ENCODE measurements at regions not wholly inside any gene's neighbourhood (a gene's known extent, or its start where the extent isn't known, plus 50 kb on each side); places are given as distances from the start of the nearest gene placed in this dataset.

DNA sequence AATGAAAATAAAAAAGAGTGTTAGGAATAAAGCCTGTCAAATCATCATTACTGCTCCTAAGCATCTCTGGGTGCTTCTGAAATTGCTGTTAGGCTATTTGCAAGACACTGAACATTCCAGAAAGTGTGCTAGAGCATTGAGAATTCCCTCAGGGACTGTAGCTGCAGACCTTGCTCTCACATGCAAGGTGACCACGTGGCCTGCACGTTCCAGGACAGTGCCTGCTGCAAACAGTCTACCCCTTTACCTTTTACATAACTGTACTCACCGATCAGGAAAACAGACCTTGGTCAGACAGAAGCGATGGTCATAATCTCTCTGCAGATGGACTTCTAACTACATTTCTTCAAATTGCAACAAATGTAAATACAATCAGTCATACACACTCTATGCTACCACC lies 164.5 kb downstream of the PSMG1 start:
- no peak overlapping the region for H2BK120ac ChIP-seq (ENCODE audit: low read depth, low read length)
- H3K23ac ChIP-seq (ENCODE audit: low read length), result no peak overlapping the region
- H4K5ac ChIP-seq (ENCODE audit: low read length), result no peak overlapping the region
- no peaks in the 10 kb centered on the region for H3K79me1 ChIP-seq (ENCODE audit: low read length)
- no peaks in the 10 kb centered on the region for H3K27me3 ChIP-seq (ENCODE audit: insufficient read depth, low read length, poor library complexity)
- no peak overlapping the region for H3K4me3 ChIP-seq (ENCODE audit: low read length)
- no peak overlapping the region for H2BK15ac ChIP-seq (replicated peaks; ENCODE audit: low read depth)
- no peak overlapping the region for H2BK5ac ChIP-seq (ENCODE audit: low read length)
- no peaks in the 10 kb centered on the region for H3K4me1 ChIP-seq (ENCODE audit: control insufficient read depth, low read depth, low read length)
- no peaks in the 10 kb centered on the region for H3K79me2 ChIP-seq (ENCODE audit: control insufficient read depth, insufficient read depth, low read length)
- no peaks in the 10 kb centered on the region for H3K36me3 ChIP-seq (ENCODE audit: control insufficient read depth, insufficient read depth, low read length)
- H3K27ac ChIP-seq (ENCODE audit: low read depth, low read length), result no peak overlapping the region
- WGBS (ENCODE audit: extremely low coverage, insufficient coverage, low lambda C conversion rate), result no CpG with 5 or more reads among the region's 4 CpGs
- H2AK5ac ChIP-seq (ENCODE audit: low read length), result no peak overlapping the region
- H3K18ac ChIP-seq (ENCODE audit: low read length), result no peak overlapping the region
- H3K56ac ChIP-seq (ENCODE audit: low read length), result no peak overlapping the region
- H3K9ac ChIP-seq (ENCODE audit: low read length), result no peak overlapping the region
- no peak overlapping the region for H4K8ac ChIP-seq (ENCODE audit: low read depth, low read length)
- no peak for DNase-seq
- H3K4ac ChIP-seq (ENCODE audit: low read depth, low read length), result no peak overlapping the region
- no peak overlapping the region for H3K4me2 ChIP-seq (ENCODE audit: low read length)

DNA sequence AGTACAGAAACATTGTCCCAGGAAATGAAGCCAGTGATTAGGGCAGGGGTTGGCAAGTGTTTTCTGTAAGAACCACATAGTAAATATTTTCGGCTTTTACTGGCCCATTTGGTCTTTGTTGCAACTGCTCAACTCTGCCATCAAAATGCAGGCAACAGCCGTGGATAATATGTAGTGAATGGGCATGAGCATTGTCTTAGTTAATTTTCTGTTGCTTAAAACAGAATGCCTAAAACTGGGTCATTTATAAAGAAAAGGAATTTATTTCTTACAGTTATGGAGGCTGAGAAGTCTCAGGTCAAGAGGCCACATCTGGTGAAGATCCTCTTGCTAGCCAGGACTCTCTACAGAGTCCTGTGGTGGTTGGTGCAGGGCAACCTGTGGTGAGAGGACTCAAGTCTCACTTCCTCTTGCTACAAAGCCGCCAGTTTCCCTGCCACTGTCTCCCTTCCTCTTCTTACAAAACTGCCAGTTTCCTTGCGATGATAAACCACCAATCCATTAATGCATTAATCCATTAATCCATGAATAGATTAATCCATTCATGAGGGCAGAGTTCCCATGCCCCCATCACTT lies 166.4 kb downstream of the PSMG1 start:
- H2BK120ac ChIP-seq (ENCODE audit: low read depth, low read length), result no peak overlapping the region
- no peak overlapping the region for H2BK5ac ChIP-seq (ENCODE audit: low read length)
- no peak overlapping the region for H2BK15ac ChIP-seq (replicated peaks; ENCODE audit: low read depth)
- H3K4ac ChIP-seq (ENCODE audit: low read depth, low read length), result no peak overlapping the region
- H3K36me3 ChIP-seq (ENCODE audit: control insufficient read depth, insufficient read depth, low read length), result no peaks in the 10 kb centered on the region
- H4K5ac ChIP-seq (ENCODE audit: low read length), result no peak overlapping the region
- H3K79me2 ChIP-seq (ENCODE audit: control insufficient read depth, insufficient read depth, low read length), result no peaks in the 10 kb centered on the region
- no peak overlapping the region for H3K4me3 ChIP-seq (ENCODE audit: low read length)
- no peak overlapping the region for H3K9ac ChIP-seq (ENCODE audit: low read length)
- no peaks in the 10 kb centered on the region for H3K79me1 ChIP-seq (ENCODE audit: low read length)
- no CpG with 5 or more reads among the region's 4 CpGs for WGBS (ENCODE audit: extremely low coverage, insufficient coverage, low lambda C conversion rate)
- H3K18ac ChIP-seq (ENCODE audit: low read length), result no peak overlapping the region
- H3K27ac ChIP-seq (ENCODE audit: low read depth, low read length), result no peak overlapping the region
- no peak overlapping the region for H4K8ac ChIP-seq (ENCODE audit: low read depth, low read length)
- H3K27me3 ChIP-seq (ENCODE audit: insufficient read depth, low read length, poor library complexity), result no peaks in the 10 kb centered on the region
- no peak overlapping the region for H3K23ac ChIP-seq (ENCODE audit: low read length)
- no peak overlapping the region for H2AK5ac ChIP-seq (ENCODE audit: low read length)
- no peak overlapping the region for H3K4me2 ChIP-seq (ENCODE audit: low read length)
- no peaks in the 10 kb centered on the region for H3K4me1 ChIP-seq (ENCODE audit: control insufficient read depth, low read depth, low read length)
- H3K56ac ChIP-seq (ENCODE audit: low read length), result no peak overlapping the region
- DNase-seq, result no peak

GRCh38 chr21:39014747-39015146 lies 168.5 kb downstream of the PSMG1 start:
- Histone ChIP-seq H3K9ac (ENCODE audit: low read length) (no peak overlapping the region), H2BK5ac (ENCODE audit: low read length) (no peak overlapping the region), H3K27me3 (ENCODE audit: insufficient read depth, low read length, poor library complexity) (no peaks in the 10 kb centered on the region), H3K79me2 (ENCODE audit: control insufficient read depth, insufficient read depth, low read length) (no peaks in the 10 kb centered on the region), H4K8ac (ENCODE audit: low read depth, low read length) (no peak overlapping the region), H3K4me3 (ENCODE audit: low read length) (no peak overlapping the region), H3K18ac (ENCODE audit: low read length) (no peak overlapping the region), H2BK120ac (ENCODE audit: low read depth, low read length) (no peak overlapping the region), H2BK15ac (replicated peaks; ENCODE audit: low read depth) (no peak overlapping the region), H4K5ac (ENCODE audit: low read length) (no peak overlapping the region), H2AK5ac (ENCODE audit: low read length) (no peak overlapping the region), H3K56ac (ENCODE audit: low read length) (no peak overlapping the region), H3K23ac (ENCODE audit: low read length) (no peak overlapping the region), H3K36me3 (ENCODE audit: control insufficient read depth, insufficient read depth, low read length) (no peaks in the 10 kb centered on the region), H3K4me2 (ENCODE audit: low read length) (no peak overlapping the region), H3K4me1 (ENCODE audit: control insufficient read depth, low read depth, low read length) (no peaks in the 10 kb centered on the region), H3K27ac (ENCODE audit: low read depth, low read length) (no peak overlapping the region), H3K4ac (ENCODE audit: low read depth, low read length) (no peak overlapping the region), H3K79me1 (ENCODE audit: low read length) (no peaks in the 10 kb centered on the region)
- WGBS (ENCODE audit: extremely low coverage, insufficient coverage, low lambda C conversion rate), result no CpG with 5 or more reads among the region's 9 CpGs
- DNase-seq, result no peak

- no peak for DNase-seq
- H2AK5ac ChIP-seq (ENCODE audit: low read length), result no peak overlapping the region
- H4K5ac ChIP-seq (ENCODE audit: low read length), result no peak overlapping the region
- no peak overlapping the region for H2BK120ac ChIP-seq (ENCODE audit: low read depth, low read length)
- H3K4me2 ChIP-seq (ENCODE audit: low read length), result no peak overlapping the region
- H3K27me3 ChIP-seq (ENCODE audit: insufficient read depth, low read length, poor library complexity), result no peaks in the 10 kb centered on the region
- no peak overlapping the region for H3K23ac ChIP-seq (ENCODE audit: low read length)
- no peak overlapping the region for H3K56ac ChIP-seq (ENCODE audit: low read length)
- H3K9ac ChIP-seq (ENCODE audit: low read length), result no peak overlapping the region
- no peak overlapping the region for H3K4me3 ChIP-seq (ENCODE audit: low read length)
- no peak overlapping the region for H2BK15ac ChIP-seq (replicated peaks; ENCODE audit: low read depth)
- H3K4ac ChIP-seq (ENCODE audit: low read depth, low read length), result no peak overlapping the region
- H3K18ac ChIP-seq (ENCODE audit: low read length), result no peak overlapping the region
- 100% methylated on average over 3 of the region's 15 CpGs for WGBS (ENCODE audit: extremely low coverage, insufficient coverage, low lambda C conversion rate)
- no peak overlapping the region for H2BK5ac ChIP-seq (ENCODE audit: low read length)
- no peak overlapping the region for H3K27ac ChIP-seq (ENCODE audit: low read depth, low read length)
- no peaks in the 10 kb centered on the region for H3K36me3 ChIP-seq (ENCODE audit: control insufficient read depth, insufficient read depth, low read length)
- H3K4me1 ChIP-seq (ENCODE audit: control insufficient read depth, low read depth, low read length), result no peaks in the 10 kb centered on the region
- no peaks in the 10 kb centered on the region for H3K79me2 ChIP-seq (ENCODE audit: control insufficient read depth, insufficient read depth, low read length)
- no peak overlapping the region for H4K8ac ChIP-seq (ENCODE audit: low read depth, low read length)
- H3K79me1 ChIP-seq (ENCODE audit: low read length), result no peaks in the 10 kb centered on the region
These were observed 170.7 kb downstream of the PSMG1 start for GRCh38 chr21:39012326-39013230.

DNA sequence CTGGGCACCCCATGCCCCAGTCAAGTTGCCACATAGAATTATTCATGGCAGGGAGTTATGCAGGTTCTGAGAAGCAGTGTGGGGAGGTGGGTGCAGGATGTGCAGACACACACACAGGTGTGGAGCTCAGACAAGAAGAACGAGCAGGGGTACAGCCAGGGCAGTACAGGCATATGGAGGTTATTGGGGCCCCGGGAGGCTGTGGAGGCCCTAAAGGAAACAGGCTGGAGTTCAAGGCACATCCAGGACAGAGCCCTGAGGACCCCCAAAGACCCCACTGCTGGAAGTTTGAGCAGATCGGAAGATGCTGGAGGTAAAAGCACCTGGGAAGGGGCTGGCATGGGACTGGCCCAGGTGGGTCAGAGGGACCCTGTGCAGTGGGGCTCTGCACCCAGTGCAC lies 171.3 kb downstream of the PSMG1 start:
- no peak overlapping the region for H3K9ac ChIP-seq (ENCODE audit: low read length)
- no peak overlapping the region for H3K4me3 ChIP-seq (ENCODE audit: low read length)
- no peak overlapping the region for H3K4me2 ChIP-seq (ENCODE audit: low read length)
- no peaks in the 10 kb centered on the region for H3K79me2 ChIP-seq (ENCODE audit: control insufficient read depth, insufficient read depth, low read length)
- no peak overlapping the region for H2BK15ac ChIP-seq (replicated peaks; ENCODE audit: low read depth)
- H4K8ac ChIP-seq (ENCODE audit: low read depth, low read length), result no peak overlapping the region
- no peak for DNase-seq
- H3K36me3 ChIP-seq (ENCODE audit: control insufficient read depth, insufficient read depth, low read length), result no peaks in the 10 kb centered on the region
- no peak overlapping the region for H2AK5ac ChIP-seq (ENCODE audit: low read length)
- no peak overlapping the region for H3K56ac ChIP-seq (ENCODE audit: low read length)
- no peaks in the 10 kb centered on the region for H3K27me3 ChIP-seq (ENCODE audit: insufficient read depth, low read length, poor library complexity)
- no peak overlapping the region for H4K5ac ChIP-seq (ENCODE audit: low read length)
- no peak overlapping the region for H2BK5ac ChIP-seq (ENCODE audit: low read length)
- no peaks in the 10 kb centered on the region for H3K79me1 ChIP-seq (ENCODE audit: low read length)
- no peak overlapping the region for H3K4ac ChIP-seq (ENCODE audit: low read depth, low read length)
- H3K23ac ChIP-seq (ENCODE audit: low read length), result no peak overlapping the region
- no peak overlapping the region for H3K27ac ChIP-seq (ENCODE audit: low read depth, low read length)
- no CpG with 5 or more reads among the region's 3 CpGs for WGBS (ENCODE audit: extremely low coverage, insufficient coverage, low lambda C conversion rate)
- H3K4me1 ChIP-seq (ENCODE audit: control insufficient read depth, low read depth, low read length), result no peaks in the 10 kb centered on the region
- H3K18ac ChIP-seq (ENCODE audit: low read length), result no peak overlapping the region
- H2BK120ac ChIP-seq (ENCODE audit: low read depth, low read length), result no peak overlapping the region
